ENCODE measurements at regions not wholly inside any gene's neighbourhood (a gene's known extent, or its start where the extent isn't known, plus 50 kb on each side); places are given as distances from the start of the nearest gene placed in this dataset.

DNA sequence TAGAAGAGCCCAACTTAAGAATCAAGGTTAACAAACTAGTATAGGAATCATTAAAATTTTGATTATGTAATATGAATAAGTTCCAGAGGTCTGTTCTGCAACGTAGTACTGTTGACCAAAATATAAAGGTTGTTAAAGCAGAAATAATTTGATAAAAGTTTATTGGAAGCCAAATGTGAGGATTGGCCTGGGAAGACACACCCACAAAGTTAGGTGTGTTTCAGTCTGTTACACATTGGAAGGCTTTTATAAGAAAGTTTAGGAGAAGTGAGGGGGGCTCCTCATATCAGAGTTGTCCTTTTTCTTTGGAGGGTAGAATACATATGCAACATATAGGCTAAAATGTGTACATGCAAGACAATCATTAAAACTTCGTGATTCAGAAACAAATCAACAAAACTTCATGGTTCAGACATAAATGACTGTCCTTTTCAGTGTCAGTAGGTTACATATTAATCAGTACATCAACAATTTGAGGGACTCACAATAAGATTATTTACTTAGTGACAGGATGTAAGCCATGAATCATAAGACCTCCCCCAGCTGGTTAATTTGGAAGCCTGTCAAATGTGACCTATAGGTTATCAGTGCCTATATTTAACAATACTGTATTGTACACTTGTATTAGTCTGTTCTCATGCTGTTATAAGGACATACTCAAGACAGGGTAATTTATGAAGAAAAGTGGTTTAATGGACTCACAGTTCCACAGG, 245.0 kb upstream of the B3GALT2 start:
- DNase-seq (ENCODE audit: low read depth in 4 of 4, low spot score in 2 of 4), result no peak

GRCh38 chr1:193427524-193427923, 241.1 kb upstream of the B3GALT2 start:
- DNase-seq (ENCODE audit: low read depth in 4 of 4, low spot score in 2 of 4), result no peak

GRCh38 chr1:193426061-193426460, 239.6 kb upstream of the B3GALT2 start:
- no peak for DNase-seq (ENCODE audit: low read depth in 4 of 4, low spot score in 2 of 4)

DNA sequence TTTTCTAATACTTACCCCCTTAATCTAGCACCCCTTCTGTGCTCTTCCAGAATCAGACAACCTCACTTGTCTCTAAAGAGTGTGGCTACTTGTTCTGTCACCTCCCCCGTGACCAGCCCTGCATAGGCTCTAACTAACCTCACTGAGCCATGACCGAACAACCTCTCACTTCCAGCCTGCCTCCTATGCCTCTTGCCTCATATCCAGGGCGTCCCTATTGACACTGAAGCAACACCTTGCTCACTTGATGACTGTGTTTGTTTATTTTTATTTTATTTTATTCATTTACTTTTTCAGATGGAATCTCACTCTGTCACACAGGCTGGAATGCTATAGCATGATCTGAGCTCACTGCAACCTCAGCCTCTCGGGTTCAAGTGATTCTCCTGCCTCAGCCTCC, 235.1 kb upstream of the B3GALT2 start:
- DNase-seq (ENCODE audit: low read depth in 4 of 4, low spot score in 2 of 4), result no peak

GRCh38 chr1:193419295-193419694, 232.9 kb upstream of the B3GALT2 start:
- no peak for DNase-seq (ENCODE audit: low read depth in 4 of 4, low spot score in 2 of 4)

- DNase-seq (ENCODE audit: low read depth in 4 of 4, low spot score in 2 of 4), result no peak
Observed at GRCh38 chr1:193418745-193419058, 232.3 kb upstream of the B3GALT2 start.

- DNase-seq (ENCODE audit: low read depth in 4 of 4, low spot score in 2 of 4), result no peak
Observed at GRCh38 chr1:193417945-193418744, 231.7 kb upstream of the B3GALT2 start.

DNA sequence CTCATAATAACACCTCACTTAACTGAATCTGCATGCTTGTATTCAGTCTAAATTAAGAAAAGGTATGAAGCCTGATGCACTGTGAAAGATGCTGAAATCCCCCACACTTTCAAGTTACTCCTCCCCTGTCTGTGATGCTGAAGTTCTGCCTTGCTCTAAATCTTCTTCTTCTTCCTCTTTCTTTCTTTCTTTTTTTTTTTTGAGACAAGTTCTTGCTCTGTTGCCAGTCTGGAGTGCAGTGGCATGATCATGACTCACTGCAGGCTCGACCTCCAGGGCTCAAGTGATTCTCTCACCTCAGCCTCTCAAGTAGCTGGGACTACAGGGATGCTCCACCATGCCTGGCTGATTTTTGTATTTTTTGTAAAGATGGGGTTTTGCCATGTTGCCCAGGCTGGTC, 231.0 kb upstream of the B3GALT2 start:
- DNase-seq (ENCODE audit: low read depth in 4 of 4, low spot score in 2 of 4), result no peak

GRCh38 chr1:193416226-193417024, 230.0 kb upstream of the B3GALT2 start:
- DNase-seq (ENCODE audit: low read depth in 4 of 4, low spot score in 2 of 4), result no peak

DNA sequence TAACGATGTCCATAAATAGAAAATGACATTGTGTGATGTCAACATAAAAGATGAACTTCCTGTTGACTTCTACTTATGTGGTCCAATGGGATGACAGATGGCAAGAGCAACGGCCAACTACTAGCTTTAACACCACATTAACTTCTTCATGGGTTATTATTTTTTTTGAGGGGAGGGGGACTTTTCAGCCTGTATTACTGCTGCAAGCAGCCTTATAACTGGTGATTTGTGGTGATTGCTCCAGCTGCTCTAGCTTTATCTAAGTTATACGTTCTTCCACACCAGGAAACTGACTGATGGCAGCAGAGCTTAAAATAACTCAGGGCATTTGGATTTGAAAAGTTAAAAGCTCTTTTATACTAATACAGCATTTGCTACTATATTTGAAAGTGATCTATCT, 228.8 kb upstream of the B3GALT2 start:
- no peak for DNase-seq (ENCODE audit: low read depth in 4 of 4, low spot score in 2 of 4)

DNA sequence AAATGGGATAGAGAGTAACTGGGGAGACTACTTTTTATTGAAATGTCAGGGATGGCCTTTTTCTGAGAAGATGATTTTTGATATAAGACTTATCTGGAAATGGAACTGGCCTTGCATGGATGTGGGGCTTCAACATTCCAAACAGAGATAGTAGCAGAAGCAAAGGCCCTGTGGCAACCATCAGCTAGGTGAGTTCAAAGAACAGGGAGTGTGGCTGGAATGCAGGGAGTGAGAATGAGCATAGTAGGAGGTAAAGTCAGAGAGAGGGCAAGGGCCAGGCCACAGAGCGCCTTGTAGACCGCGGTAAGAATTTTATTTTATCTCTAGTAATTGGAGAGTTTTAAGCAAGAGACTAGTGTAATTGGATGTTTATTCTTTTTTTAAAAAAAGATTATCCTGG, 227.0 kb upstream of the B3GALT2 start:
- DNase-seq (ENCODE audit: low read depth in 4 of 4, low spot score in 2 of 4), result no peak

DNA sequence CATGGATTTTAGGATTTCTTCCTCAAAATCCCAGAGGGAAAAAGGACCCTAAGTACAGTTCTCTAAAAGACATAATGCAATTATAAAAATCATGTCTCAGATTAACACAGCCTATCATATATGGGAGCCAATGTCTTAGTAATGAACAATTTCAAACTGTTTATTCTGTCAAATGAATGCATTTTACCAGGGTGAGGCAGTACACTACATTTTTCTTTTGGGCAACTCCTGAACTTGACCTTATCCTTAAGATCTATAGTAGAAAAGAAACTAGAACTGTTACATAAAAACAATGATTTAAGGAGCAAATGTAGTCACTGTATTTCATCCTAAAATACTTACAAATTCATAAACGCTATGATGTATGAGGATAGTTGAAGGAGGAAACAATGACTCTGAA, 226.3 kb upstream of the B3GALT2 start:
- no peak for DNase-seq (ENCODE audit: low read depth in 4 of 4, low spot score in 2 of 4)

- no peak for DNase-seq (ENCODE audit: low read depth in 4 of 4, low spot score in 2 of 4)
Observed at GRCh38 chr1:193411714-193412113, 225.3 kb upstream of the B3GALT2 start.

- DNase-seq (ENCODE audit: low read depth in 4 of 4, low spot score in 2 of 4), result no peak
Observed at GRCh38 chr1:193411215-193411614, 224.8 kb upstream of the B3GALT2 start.

GRCh38 chr1:193408782-193409293, 222.4 kb upstream of the B3GALT2 start:
- DNase-seq (ENCODE audit: low read depth in 4 of 4, low spot score in 2 of 4), result no peak

DNA sequence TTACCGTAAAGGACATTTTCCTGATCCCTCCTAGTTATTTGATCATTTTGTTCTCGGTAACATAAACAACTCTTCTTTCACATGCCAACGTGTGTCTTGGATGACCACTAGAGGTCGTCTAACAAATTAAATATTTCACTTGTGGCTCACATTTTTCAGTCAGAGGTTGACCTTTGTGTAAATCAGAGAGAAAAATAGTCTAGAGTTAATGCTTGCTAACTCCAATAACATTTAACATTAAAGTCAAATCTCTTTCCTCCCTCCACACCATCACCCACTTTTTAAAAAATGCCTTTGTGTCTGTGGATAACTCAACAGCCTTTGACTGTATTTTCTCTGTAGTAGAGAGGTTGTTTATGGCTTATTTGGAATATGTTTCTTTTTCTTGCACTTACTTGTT, 220.5 kb upstream of the B3GALT2 start:
- DNase-seq (ENCODE audit: low read depth in 4 of 4, low spot score in 2 of 4), result no peak

- no peak for DNase-seq (ENCODE audit: low read depth in 4 of 4, low spot score in 2 of 4)
Observed at GRCh38 chr1:193404236-193404635, 217.8 kb upstream of the B3GALT2 start.

DNA sequence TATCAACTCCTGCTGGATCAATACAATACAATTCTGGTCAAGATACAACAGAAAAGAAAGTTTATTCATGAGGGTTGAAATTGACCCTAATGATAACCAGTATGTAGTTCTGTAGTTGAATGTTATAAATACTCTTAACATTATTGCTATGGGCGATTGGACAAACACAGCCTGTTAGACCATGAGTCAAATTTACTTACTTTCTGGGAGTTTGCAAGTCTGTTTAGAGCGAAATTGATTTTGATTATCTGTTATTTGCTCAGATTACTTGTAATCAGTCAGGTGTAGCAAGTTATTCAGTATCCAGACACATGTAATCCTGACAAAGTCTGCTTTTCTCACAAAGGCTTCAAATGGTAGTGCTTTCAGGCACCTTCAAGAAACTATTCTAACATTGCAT, 216.6 kb upstream of the B3GALT2 start:
- no peak for DNase-seq (ENCODE audit: low read depth in 4 of 4, low spot score in 2 of 4)

DNA sequence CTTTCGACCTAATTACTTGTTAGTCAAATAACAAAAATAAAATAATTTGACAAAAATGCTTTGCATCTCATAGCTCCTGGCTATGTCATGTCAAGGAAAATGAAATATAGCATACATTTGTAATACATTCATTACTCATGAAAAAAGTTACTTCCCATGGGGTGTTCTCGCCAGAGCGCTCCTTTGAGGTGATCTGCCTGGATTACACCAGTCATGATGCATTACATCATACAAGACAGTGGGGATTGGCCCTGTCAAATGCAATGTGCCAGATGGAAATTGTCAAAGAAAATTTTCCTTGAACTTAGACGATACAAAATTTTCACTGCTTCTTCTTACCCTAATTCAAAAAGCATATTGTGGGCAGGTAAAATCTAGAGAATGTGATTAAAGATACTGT, 215.6 kb upstream of the B3GALT2 start:
- DNase-seq (ENCODE audit: low read depth in 4 of 4, low spot score in 2 of 4), result no peak

DNA sequence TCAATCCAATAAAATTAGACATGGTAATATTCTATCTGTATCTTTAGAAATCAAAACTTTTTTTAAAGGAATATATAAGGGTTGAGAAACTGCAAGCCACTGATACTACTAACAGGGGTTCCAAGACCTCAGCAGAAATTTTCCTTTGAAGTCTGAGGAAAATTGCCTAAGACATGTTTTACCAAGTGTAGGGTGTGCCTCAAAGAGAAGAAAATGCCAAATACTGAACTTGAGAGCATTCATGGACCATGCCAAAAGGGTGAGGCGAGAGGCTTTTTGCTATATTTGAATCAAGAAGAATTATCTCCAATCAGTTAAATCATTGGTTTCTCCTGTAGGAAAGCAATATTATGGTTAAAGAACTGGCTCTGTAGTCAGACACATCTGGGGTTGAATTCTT, 207.9 kb upstream of the B3GALT2 start:
- DNase-seq (ENCODE audit: low read depth in 4 of 4, low spot score in 2 of 4), result no peak

DNA sequence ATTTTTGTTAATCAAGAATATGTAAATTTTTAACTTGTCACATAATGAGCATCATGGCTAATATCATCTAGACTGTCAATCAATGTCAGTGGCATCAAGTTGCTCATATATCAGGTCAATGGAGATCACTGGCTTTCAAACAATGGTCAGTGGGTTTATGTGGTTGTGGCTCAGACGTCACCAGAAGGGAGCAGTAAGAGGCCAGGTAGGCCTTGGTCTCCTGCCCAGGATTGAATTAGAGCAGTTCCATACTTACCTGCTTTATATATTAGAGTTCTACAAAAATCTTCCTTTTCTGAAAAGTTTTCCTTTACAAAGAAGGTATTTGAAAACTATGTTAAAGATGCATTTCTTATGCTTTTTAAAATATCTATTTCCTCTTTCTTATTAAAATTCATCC, 206.3 kb upstream of the B3GALT2 start:
- DNase-seq (ENCODE audit: low read depth in 4 of 4, low spot score in 2 of 4), result no peak

Measured in left renal cortex interstitium (tissue), 4 donors.